ENCODE measurements at regions not wholly inside any gene's neighbourhood (a gene's known extent, or its start where the extent isn't known, plus 50 kb on each side); places are given as distances from the start of the nearest gene placed in this dataset.
"Not testable (repeated sequence)": the region's sequence is repeated elsewhere in the genome, so short reads cannot be mapped to it uniquely, and the experiment has no call there.

DNA sequence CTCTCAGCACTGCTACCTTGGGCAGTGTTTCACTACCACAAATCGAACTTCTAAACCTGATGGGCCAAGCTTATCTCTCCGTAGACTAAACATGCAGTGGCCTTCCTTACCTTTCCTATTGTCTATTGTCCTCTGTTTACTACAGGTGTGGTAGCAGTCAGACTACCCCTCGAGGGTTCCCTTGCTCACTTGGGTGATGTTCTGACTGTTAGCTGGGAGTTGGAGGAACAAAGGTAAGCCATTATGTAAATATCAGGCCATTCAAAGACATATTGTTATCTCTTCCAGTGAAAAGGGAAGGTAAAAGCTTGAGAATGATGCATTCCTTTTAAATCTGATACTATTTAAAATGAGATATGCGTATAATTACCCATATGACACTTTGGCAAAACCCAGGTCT, 828.3 kb upstream of the EEF2KMT start:
- DNase-seq = no peak

DNA sequence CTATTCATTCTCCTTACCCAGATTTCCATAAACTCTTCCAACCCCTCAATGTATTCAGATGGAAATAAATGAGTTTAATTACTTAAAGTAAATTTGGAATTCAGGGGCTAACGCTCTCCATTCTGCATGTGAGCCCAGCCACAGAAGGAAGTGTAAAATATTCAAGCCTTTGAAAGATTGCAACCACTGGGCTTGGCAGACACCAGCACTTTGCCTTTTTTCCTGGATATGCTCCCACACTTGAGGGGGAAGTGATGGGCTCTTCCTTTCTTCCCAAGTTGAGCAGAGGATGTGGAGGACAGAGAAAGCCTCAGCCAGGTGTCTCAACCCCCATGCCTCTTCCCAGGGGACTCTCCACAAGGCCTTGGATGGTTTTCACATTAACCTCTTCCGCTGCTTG, 825.1 kb upstream of the EEF2KMT start:
- DNase-seq = no peak

- no peak for DNase-seq
These were observed 821.1 kb upstream of the EEF2KMT start for GRCh38 chr16:5918567-5919130.

DNA sequence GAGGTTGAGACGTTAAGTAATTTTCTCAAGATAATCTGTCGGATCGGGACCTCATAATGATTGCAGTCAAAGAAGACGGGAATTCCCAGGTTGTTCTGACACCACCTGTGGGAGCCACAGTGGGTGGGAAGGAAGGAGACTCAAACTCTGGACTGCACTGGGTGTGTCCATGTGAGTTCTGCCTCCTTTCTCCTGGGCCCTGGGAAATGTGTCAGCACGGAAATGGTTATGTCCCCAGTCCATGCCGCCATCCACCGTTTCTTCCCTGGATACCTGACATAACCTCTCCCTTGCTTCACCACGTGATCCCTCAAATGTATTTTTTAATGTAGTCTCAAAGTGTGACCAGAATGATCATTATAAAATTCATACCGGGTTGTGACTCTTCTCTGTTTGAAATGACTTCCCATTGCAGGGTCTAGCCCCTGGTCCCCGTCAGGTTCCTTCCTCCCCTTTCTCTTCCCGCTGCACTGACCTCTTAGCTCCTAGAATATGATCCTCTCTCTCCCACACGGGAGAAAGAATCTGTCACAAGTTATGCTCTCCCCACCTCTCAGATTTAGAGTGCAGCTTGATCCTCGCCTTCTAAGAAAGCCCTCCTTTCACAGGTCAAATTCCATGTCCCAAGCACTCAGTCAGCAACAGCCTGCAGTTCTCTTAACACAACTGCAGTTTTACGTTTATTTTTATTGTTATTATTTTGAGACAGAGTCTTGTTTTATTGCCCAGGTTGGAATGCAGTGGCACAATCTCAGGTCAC, 820.0 kb upstream of the EEF2KMT start:
- no peak for DNase-seq

GRCh38 chr16:5916711-5917191, 819.2 kb upstream of the EEF2KMT start:
- no peak for DNase-seq

- DNase-seq = no peak
These were observed 813.6 kb upstream of the EEF2KMT start for GRCh38 chr16:5911241-5911640.

GRCh38 chr16:5909556-5909955, 812.0 kb upstream of the EEF2KMT start:
- DNase-seq = not testable (repeated sequence)

GRCh38 chr16:5907544-5907943, 809.9 kb upstream of the EEF2KMT start:
- no peak for DNase-seq

- DNase-seq = no peak
These were observed 808.8 kb upstream of the EEF2KMT start for GRCh38 chr16:5906351-5906750.

DNA sequence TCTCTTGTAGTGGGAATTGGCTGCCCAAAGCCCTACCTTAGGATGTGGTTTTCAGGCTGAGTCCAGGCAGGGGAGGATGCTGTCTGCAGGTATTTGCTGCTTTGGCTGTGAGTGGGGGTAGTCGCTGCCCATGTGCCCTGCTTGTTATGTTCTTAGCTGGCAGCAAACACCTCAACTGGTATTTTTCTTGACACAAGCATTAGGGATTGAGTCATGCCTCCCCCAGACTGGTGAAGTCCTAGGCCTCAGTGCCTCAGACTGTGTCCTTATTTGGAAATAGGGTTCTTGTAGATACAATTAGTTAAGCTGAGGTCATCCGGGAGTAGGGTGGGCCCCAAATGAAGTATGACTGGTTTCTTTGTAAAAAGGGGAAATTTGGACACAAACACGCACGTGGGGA, 808.3 kb upstream of the EEF2KMT start:
- no peak for DNase-seq

DNA sequence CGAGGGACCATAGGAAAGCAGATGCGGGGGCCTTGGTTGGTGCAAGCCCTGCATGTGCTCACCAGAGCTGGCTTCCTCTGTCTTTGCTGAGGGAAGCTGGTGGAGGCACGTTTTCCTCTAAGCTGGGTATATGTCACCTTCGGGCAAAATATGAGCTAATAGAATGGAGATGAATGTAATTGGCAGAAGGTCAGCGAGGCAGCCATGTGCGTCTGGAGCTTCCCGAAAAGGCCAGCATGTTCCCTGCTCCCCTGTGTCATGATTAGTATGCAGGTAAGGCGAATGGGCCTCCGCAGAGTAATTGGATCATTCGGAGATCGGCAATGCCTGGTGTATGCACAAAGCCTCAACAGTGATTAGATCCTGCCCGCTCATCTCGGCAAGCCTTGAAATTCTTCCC, 806.2 kb upstream of the EEF2KMT start:
- DNase-seq = no peak

DNA sequence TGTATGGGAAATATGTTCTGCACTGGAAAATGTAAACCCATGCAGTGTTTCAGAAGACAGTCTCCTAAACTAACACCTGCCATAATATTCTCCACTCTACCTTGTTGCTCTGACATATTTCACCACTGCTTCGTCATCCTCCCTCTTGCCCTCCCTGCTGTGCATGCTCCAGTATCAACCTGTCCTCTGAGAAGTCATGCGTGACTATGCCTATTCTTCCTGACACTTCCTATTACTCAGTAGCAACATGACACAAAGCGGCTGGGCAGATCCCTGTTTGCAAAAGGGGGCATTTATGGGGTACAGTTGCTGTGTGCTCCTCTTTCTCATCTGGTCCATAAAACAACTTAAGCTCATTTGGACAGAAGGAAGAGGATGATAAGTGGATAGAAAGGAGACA, 805.6 kb upstream of the EEF2KMT start:
- no peak for DNase-seq

DNA sequence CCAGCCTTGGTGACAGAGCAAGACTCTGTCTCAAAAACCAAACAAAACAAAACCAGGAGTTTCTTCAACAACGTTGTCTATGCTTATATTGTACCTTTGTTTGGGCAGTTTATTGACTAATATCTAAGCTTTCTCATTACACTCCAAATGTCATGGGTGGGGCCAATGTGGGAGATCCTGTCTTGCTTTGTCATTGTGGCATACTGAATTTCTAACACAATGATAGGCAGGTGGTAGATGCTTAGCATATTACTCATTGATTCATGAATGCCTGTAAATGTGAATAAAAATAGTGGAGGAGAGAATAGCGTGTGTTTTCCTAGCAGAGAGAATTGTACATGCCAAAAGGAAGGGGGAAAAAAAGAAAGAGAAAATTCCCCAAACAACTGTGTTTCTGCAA, 802.5 kb upstream of the EEF2KMT start:
- no peak for DNase-seq

DNA sequence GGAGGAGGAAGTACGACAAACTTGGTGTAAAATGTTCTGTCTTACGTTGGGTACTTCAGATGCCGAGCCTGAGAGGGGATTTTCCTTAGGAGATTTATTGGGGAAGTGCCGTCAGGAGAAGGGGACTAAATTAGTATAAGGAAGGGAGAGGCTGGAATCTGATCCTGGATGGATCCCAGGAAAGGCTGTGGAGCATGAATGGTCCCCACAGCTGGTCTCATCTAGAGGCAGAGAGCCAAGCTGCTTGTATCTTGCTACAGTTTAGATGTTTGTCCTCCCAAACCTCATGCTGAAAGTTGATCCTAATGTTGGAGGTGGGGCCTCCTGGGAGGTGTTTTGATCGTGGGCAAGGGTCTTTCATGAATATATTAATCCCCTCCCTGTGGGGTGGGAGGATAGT, 798.4 kb upstream of the EEF2KMT start:
- no peak for DNase-seq

DNA sequence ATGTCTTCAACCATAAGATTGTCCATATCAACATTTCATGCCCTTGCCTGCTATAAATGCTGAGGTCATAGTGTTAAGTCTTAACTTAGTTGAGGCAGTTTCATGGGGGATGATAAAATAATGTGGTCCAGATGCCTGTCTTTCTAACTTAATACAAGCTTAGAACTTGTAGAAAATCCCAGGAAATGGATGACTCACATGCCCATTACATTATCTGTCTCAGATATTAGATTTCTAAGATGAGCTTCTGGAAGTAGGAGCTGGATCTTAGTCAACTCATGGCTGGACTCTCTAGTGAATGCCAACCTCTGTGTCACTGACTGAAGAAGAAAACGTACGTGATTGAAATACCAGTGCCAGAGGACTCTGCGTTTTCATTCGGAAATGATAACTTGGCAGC, 797.5 kb upstream of the EEF2KMT start:
- DNase-seq = no peak

DNA sequence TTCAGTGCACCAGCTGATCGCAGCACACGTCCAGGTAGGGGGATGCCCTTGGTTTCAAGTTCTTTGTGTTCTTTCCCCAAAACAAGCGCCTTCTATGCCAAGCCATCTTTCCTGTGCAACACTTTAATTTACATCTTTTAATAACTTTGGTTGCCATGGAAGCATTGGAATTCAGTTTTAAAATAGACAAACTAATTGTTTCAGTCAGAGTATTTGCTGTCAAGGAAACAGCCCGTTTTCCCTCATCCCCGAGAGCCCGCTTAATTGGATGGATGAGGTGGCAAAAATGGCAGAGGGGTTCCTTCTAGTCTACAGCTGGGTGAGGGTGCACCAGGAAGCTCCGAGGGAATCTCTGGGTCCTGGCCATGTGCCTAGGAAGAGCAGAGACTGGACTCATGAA, 793.7 kb upstream of the EEF2KMT start:
- DNase-seq = no peak

DNA sequence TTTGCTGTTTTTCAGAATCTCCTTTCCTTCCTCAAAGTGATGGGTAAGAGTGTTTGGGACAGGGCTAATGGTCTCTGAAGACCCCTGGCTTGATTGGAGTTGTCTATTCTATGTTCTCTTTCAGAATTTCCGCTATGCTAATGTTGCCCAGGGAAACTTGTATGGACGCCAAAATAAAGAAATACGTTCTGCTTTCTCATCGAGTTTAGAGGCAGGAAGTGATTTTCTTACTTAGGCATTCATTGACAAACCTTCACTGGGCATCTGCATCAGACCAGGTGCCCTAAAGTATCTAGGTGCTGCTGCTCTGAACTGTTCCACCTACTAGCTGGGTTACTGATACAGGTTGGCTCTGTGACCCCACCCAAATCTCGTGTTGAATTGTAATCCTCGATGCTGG, 787.9 kb upstream of the EEF2KMT start:
- DNase-seq = no peak

GRCh38 chr16:5884996-5885395, 787.4 kb upstream of the EEF2KMT start:
- no peak for DNase-seq

GRCh38 chr16:5884339-5884738, 786.7 kb upstream of the EEF2KMT start:
- DNase-seq = no peak

- no peak for DNase-seq
These were observed 784.6 kb upstream of the EEF2KMT start for GRCh38 chr16:5882087-5882640.

GRCh38 chr16:5875416-5875815, 777.8 kb upstream of the EEF2KMT start:
- no peak for DNase-seq

GRCh38 chr16:5874899-5875298, 777.3 kb upstream of the EEF2KMT start:
- DNase-seq = no peak

DNA sequence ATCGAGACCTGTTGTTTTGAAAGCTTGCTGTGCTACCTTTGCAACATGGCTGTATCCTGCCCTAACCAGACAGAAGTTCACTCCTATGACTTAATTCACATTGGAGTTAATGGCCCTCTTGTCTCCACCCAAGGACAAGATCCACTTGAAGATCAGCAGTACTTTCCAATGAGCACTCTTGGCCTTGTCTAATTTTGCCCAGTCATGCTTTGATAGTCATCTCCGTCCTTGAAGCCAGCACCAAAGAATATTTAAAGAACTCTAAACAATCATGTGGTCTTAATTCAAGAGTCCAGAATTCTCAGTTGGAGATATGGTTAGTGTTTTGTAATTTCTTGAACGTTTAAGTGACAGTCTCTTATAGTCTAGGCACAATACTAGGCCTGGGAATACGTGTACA, 775.6 kb upstream of the EEF2KMT start:
- no peak for DNase-seq

DNA sequence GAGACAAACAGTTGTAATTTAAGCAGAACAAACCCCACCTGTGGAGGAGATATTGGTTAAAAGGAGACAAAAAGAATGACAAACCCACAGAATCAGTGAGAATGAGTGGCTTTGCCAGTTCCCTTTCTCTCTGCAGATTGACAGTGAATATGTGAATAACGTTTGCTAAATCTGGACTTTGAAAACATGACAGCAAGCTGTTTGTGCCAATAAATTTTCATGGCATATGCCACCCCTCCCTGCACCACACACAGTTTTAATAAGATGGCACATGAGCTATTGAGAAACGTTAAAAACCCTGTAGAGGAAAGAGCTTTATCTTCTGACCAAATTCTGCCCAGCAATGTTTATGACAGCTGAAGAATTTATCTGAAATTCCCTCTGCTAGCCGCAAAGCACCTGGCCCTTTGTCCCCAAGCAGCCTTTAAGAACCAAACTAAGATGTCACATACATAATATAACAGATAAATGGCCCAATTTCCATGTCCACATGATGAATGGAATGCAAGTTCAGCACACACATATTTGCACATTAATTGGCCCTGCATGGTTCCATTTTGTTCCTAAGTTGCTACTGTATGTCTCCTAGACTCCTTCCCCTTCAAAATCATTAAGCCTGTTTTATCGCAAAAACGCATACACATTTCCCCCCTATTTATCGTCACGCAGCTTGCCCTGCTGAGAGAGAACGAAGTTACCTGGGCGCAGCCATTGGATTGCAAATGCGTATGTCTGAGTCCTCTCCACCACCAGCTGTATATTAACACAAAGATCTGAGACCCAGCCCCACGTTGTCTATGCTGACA, 773.5 kb upstream of the EEF2KMT start:
- DNase-seq = no peak

Data from activated CD4-positive, alpha-beta T cell treated with anti-CD3 and anti-CD28 coated beads, Interleukin-2, amount 50 U/mL, for 1 hour (primary cell).